Astrocyte of the cerebellum (primary cell): ENCODE measurements at regions not wholly inside any gene's neighbourhood (a gene's known extent, or its start where the extent isn't known, plus 50 kb on each side); places are given as distances from the start of the nearest gene placed in this dataset.

Experiments used
- DNase-seq: peaks from one replicate; pipeline ENCODE4 v3.0.0-alpha.2; 2011; ENCODE audit warnings: low read depth
- H3K4me3 ChIP-seq: 2 replicates; pipeline ENCODE4 v1.5.1; 2011; ENCODE audit warnings: mild to moderate bottlenecking, low read depth, low read length, moderate library complexity
- in situ Hi-C: cut with HindIII; loops from 2 replicates; pipeline ENCODE4 v1.10.0; 2017; ENCODE audit warnings: low sequenced_read_pairs
- TF ChIP-seq, protein P1 (sequence below): IDR thresholded peaks from 2 replicates; pipeline ENCODE4 v1.5.1; 2012; ENCODE audit warnings: low read length, low read depth, moderate library complexity, mild to moderate bottlenecking; ENCODE audit errors: missing control alignments

GRCh38 chr15:38065721-38066345 is 131.4 kb downstream of the TMCO5A start:
- TF ChIP-seq, protein P1, sequence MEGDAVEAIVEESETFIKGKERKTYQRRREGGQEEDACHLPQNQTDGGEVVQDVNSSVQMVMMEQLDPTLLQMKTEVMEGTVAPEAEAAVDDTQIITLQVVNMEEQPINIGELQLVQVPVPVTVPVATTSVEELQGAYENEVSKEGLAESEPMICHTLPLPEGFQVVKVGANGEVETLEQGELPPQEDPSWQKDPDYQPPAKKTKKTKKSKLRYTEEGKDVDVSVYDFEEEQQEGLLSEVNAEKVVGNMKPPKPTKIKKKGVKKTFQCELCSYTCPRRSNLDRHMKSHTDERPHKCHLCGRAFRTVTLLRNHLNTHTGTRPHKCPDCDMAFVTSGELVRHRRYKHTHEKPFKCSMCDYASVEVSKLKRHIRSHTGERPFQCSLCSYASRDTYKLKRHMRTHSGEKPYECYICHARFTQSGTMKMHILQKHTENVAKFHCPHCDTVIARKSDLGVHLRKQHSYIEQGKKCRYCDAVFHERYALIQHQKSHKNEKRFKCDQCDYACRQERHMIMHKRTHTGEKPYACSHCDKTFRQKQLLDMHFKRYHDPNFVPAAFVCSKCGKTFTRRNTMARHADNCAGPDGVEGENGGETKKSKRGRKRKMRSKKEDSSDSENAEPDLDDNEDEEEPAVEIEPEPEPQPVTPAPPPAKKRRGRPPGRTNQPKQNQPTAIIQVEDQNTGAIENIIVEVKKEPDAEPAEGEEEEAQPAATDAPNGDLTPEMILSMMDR: no peak
- in situ Hi-C loops: no loop called here
- H3K4me3 ChIP-seq: no peak overlapping the region
- no peak for DNase-seq

- TF ChIP-seq, protein P1: no peak
- no peak for DNase-seq
- in situ Hi-C loops: no loop called here
- H3K4me3 ChIP-seq: no peak overlapping the region
Observed at GRCh38 chr15:38066612-38067011, 132.2 kb downstream of the TMCO5A start.

DNA sequence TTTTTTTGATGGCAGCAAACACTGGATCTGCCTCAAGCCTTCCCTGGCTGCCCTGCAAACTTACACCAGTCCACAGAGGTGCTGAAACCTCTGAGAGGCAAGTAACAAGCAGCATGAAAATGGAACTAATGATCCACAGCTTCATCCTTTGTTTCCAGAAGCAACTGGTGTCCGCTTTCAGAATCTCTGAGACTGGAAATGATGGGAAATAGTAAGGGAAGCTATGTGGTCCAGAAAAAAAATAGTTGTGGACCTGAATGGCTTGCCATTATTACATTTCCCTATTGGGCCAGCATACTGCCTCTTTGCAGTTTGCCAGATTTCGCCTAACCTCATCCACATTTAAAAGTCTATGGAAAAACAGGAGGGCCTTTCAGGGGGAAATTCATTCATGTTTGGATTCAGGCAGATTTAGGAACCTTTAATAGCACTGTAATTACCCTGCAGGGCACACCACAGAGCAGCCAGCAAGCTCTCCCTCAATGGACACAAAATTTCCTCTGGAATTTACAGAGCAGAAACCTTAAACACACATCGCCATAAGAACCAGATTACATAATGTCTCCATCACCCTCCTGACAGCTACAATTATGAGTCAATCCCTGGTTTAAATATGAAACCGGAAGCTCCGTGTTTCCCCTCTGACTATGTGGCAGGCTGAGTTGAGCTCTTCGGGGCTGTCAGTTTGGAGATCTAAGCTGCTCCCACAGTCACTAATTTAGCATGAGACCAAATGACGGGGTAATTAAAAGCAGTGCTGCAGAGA is 134.4 kb downstream of the TMCO5A start:
- no peak for DNase-seq
- H3K4me3 ChIP-seq: no peak overlapping the region
- TF ChIP-seq, protein P1: no peak
- in situ Hi-C loops: no loop called here

GRCh38 chr15:38069511-38070011 is 135.1 kb downstream of the TMCO5A start:
- TF ChIP-seq, protein P1: no peak
- H3K4me3 ChIP-seq: no peak overlapping the region
- no peak for DNase-seq
- in situ Hi-C loops: no loop called here

DNA sequence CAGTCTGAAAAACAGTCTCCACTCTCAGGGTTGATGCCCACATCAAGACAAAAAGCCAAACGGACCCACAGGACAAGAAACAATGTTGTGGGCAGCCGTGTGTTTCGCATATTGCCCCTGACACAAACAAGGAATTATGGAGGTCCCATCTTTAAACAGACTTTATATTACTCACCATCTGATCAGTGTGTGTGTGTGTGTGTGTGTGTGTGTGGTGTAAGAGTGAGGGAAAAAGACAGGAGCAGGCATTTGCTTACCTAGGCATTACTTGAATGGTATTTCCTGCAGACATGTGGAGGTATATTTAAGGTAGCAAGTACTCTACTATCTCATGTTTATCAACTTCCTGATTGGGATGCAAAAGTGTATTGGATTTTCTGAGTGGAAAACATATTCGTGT is 136.3 kb downstream of the TMCO5A start:
- TF ChIP-seq, protein P1: no peak
- DNase-seq: no peak
- H3K4me3 ChIP-seq: no peak overlapping the region
- in situ Hi-C loops: no loop called here

- no peak for DNase-seq
- no peak overlapping the region for H3K4me3 ChIP-seq
- in situ Hi-C loops: no loop called here
- TF ChIP-seq, protein P1: no peak
Observed at GRCh38 chr15:38071211-38071972, 137.0 kb downstream of the TMCO5A start.
